Testis (tissue), 2 donors: ENCODE measurements at regions not wholly inside any gene's neighbourhood (a gene's known extent, or its start where the extent isn't known, plus 50 kb on each side); places are given as distances from the start of the nearest gene placed in this dataset.

ENCODE experiments used
- DNase-seq: peaks from one replicate; pipeline ENCODE4 v3.0.0-alpha.2; 2019
- H3K27ac ChIP-seq, 2 donors: fragments of 200-600 bp; sonication (generic); one replicate each; pipeline ENCODE4 v1.5.1; 2019
- H3K27me3 ChIP-seq: fragments of 200-600 bp; sonication (generic); one replicate; pipeline ENCODE4 v1.5.1; 2019
- H3K36me3 ChIP-seq: fragments of 200-600 bp; sonication (generic); one replicate; pipeline ENCODE4 v1.5.1; 2017; ENCODE audit warnings: low read depth; ENCODE audit errors: missing control alignments
- H3K4me1 ChIP-seq: fragments of 200-600 bp; sonication (generic); one replicate; pipeline ENCODE4 v1.5.1; 2019
- H3K4me3 ChIP-seq, 2 donors: fragments of 200-600 bp; sonication (generic); one replicate each; pipeline ENCODE4 v1.5.1; 2017 to 2019
- H3K9me3 ChIP-seq: fragments of 200-600 bp; sonication (generic); one replicate; pipeline ENCODE4 v1.5.1; 2017
- POLR2A ChIP-seq: fragments of 450-650 bp; IDR thresholded peaks from one replicate; pipeline ENCODE4 v1.6.1; 2017; ENCODE audit warnings: antibody characterized with exemption, mild to moderate bottlenecking, moderate library complexity
- WGBS, 2 donors: methylation state at CpG; one replicate each; pipeline ENCODE4 v1.1.5; 2018; 5-methylcytosine and 5-hydroxymethylcytosine counted together
- intact Hi-C: fragments of 100-400 bp; cut with DNase I; formaldehyde crosslinking; loops from one replicate; pipeline ENCODE4 v1.15.1; 2023; ENCODE audit warnings: low total_unique reads
- TF ChIP-seq, protein P1 (sequence below), 3 experiments: fragments of 450-650 bp in 2 of 3; fragments of 200-600 bp in 1 of 3; sonication (generic) in 1 of 3; IDR thresholded peaks; one replicate each; pipeline ENCODE4 v1.5.1; 2016 to 2019; ENCODE audit warnings: antibody characterized with exemption in 3 of 3, mild to moderate bottlenecking in 2 of 3, moderate library complexity in 1 of 3

- intact Hi-C loops, result no loop called here
- Histone ChIP-seq H3K27me3 (no peaks in the 10 kb centered on the region), H3K4me3 (no peak overlapping the region), H3K4me1 (no peaks in the 10 kb centered on the region), H3K9me3 (no peaks in the 10 kb centered on the region), H3K36me3 (no peaks in the 10 kb centered on the region), H3K27ac (no peak overlapping the region)
- no peak for TF ChIP-seq POLR2A
- TF ChIP-seq, protein P1, sequence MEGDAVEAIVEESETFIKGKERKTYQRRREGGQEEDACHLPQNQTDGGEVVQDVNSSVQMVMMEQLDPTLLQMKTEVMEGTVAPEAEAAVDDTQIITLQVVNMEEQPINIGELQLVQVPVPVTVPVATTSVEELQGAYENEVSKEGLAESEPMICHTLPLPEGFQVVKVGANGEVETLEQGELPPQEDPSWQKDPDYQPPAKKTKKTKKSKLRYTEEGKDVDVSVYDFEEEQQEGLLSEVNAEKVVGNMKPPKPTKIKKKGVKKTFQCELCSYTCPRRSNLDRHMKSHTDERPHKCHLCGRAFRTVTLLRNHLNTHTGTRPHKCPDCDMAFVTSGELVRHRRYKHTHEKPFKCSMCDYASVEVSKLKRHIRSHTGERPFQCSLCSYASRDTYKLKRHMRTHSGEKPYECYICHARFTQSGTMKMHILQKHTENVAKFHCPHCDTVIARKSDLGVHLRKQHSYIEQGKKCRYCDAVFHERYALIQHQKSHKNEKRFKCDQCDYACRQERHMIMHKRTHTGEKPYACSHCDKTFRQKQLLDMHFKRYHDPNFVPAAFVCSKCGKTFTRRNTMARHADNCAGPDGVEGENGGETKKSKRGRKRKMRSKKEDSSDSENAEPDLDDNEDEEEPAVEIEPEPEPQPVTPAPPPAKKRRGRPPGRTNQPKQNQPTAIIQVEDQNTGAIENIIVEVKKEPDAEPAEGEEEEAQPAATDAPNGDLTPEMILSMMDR (IDR thresholded peaks at IDR 0.05), result no peak
- 71 to 75% methylated on average over 4 of the region's 4 CpGs for WGBS, 2 donors
- DNase-seq, result no peak
Measured at GRCh38 chr13:50195045-50195444, 179.8 kb downstream of the KCNRG start.

DNA sequence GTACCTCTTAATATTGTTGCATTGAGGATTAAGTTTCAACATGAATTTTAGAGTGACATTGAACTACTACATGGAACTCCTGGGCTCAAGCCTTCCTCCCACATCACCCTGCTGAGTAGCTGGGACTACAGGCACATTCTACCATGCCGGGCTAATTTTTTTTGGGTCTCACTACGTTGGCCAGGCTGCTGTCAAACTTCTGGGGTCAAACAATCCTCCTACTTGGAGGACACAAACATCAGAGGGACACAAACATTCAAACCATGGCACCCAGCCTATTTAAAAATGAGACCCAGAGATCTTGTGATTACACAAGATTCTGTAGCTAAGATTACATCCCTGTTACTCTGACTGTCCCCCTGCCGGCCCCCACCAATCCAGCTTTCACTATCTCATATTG is 180.9 kb downstream of the KCNRG start:
- H3K27me3 ChIP-seq, result no peaks in the 10 kb centered on the region
- intact Hi-C loops, result no loop called here
- H3K27ac ChIP-seq, result no peak overlapping the region
- WGBS, 2 donors, result 81 to 88% methylated on average over 3 of the region's 3 CpGs
- no peaks in the 10 kb centered on the region for H3K9me3 ChIP-seq
- TF ChIP-seq POLR2A, result no peak
- TF ChIP-seq, protein P1 (IDR thresholded peaks at IDR 0.05), result no peak
- H3K36me3 ChIP-seq, result no peaks in the 10 kb centered on the region
- DNase-seq, result no peak
- no peaks in the 10 kb centered on the region for H3K4me1 ChIP-seq
- H3K4me3 ChIP-seq, result no peak overlapping the region

DNA sequence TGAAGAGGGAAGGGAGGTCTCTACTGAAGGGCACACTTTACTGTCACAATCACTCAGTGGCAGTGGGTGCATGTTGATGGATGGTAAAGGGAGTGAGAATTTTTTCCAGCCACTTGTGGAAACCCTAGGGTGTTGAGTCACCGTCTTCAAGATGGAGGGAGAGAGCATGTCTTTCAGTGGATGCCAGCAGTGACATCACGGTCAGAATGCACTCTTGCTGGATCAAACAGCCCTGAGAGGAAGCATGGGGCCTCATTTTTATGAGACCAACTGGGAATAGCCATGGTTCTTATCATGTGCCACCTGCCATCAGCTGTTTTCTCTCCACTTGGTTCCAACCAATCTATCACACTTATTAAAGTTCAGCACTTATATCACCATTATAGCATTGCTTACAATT is 182.5 kb downstream of the KCNRG start:
- no peak for DNase-seq
- H3K36me3 ChIP-seq, result no peaks in the 10 kb centered on the region
- intact Hi-C loops, result no loop called here
- no peaks in the 10 kb centered on the region for H3K4me1 ChIP-seq
- no peak overlapping the region for H3K4me3 ChIP-seq
- TF ChIP-seq, protein P1 (IDR thresholded peaks at IDR 0.05), result no peak
- 92 to 93% methylated on average over 2 of the region's 2 CpGs for WGBS, 2 donors
- H3K9me3 ChIP-seq, result no peaks in the 10 kb centered on the region
- H3K27ac ChIP-seq, result no peak overlapping the region
- no peaks in the 10 kb centered on the region for H3K27me3 ChIP-seq

- Histone ChIP-seq H3K4me1 (no peaks in the 10 kb centered on the region), H3K36me3 (no peaks in the 10 kb centered on the region), H3K27ac (no peak overlapping the region), H3K9me3 (no peaks in the 10 kb centered on the region), H3K4me3 (no peak overlapping the region), H3K27me3 (no peaks in the 10 kb centered on the region)
- intact Hi-C loops, result no loop called here
- DNase-seq, result no peak
- WGBS, 2 donors, result 82 to 84% methylated on average over 2 of the region's 2 CpGs
- TF ChIP-seq POLR2A, result no peak
- TF ChIP-seq, protein P1 (IDR thresholded peaks at IDR 0.05), result no peak
Measured at GRCh38 chr13:50198508-50198907, 183.3 kb downstream of the KCNRG start.

GRCh38 chr13:50200569-50200968 is 185.3 kb downstream of the KCNRG start:
- no peaks in the 10 kb centered on the region for H3K9me3 ChIP-seq
- TF ChIP-seq POLR2A, result no peak
- TF ChIP-seq, protein P1 (IDR thresholded peaks at IDR 0.05), result no peak
- no peak for DNase-seq
- no peaks in the 10 kb centered on the region for H3K27me3 ChIP-seq
- WGBS, 2 donors, result 41 to 64% methylated on average over 3 of the region's 3 CpGs
- no peaks in the 10 kb centered on the region for H3K36me3 ChIP-seq
- no peaks in the 10 kb centered on the region for H3K4me1 ChIP-seq
- intact Hi-C loops, result no loop called here
- H3K4me3 ChIP-seq, result no peak overlapping the region
- no peak overlapping the region for H3K27ac ChIP-seq
